ENCODE measurements at regions not wholly inside any gene's neighbourhood (a gene's known extent, or its start where the extent isn't known, plus 50 kb on each side); places are given as distances from the start of the nearest gene placed in this dataset.

DNA sequence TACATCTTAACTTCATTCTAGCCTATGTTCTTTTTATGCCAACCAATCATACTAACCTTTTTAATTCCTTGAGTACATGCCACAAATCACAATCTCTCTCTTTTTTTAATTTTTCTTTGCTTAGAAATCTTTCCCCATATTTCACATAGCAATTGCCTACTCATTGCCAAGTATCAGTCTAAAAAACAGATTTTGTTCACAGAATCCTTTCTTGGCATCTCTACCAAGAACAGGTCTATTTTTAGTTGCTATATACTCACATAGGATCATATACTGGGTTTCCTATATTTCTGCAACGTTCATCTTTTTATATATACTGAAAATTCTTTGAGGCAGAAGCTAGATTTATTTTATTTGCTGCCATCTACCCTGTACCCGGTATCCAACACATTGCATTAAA, 292.1 kb downstream of the GASK1B start:
- no peak for DNase-seq (ENCODE audit: low spot score)

DNA sequence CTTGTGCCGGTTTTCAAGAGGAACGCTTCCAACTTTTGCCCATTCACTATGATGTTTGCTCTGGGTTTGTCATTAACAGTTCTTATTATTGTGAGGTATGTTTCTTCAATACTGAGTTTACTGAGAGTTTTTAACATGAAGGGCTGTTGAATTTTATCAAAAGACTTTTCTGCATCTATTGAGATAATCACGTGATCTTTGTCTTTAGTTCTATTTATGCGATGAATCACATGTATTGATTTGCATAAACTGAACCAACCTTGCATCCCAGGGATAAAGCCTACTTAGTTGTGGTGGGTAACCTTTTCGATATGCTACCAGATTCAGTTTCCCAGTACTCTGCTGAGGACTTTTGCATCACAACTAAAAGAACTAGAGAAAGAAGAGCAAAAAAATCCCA, 318.0 kb downstream of the GASK1B start:
- no peak for DNase-seq (ENCODE audit: low spot score)

DNA sequence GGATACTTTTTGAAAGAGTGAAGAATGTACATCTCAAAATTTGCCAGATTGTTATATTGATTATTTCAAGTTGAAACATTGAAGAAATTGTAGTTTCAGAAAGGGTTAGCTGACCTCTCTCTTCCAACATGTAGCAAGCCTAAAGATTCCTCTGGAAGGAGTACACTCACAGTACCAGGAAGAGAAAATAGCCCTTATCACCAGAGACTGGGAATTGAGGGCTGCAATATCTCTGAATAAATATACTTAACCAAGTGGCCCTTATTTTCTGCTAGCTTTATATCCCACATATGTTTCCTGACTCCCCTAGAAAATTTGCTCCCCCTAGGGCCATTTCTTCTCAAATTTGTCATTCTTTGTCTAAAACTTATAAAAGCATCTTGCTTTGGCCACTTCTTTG, 332.2 kb downstream of the GASK1B start:
- no peak for DNase-seq (ENCODE audit: low spot score)

DNA sequence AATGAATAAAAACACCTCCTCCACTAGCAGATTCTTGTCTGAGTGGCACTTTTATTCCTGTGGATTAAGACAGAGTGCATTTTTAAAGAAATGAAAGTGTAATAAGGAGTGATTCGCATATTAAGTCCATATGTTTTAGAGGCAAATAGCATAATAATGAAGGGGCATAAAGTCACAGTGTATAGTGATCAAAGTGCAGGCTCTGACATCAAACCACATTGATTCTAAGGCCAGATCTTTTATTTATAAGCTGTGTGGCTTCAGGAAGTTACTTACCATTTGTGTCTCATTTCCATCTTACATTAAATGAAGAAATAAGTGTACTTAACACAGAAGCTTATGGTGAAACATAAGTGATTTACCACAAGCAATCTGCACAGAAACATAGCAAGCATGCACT, 332.8 kb downstream of the GASK1B start:
- no peak for DNase-seq (ENCODE audit: low spot score)

GRCh38 chr4:157838366-157838765, 334.5 kb downstream of the GASK1B start:
- DNase-seq (ENCODE audit: low spot score): no peak

GRCh38 chr4:157837071-157837703, 335.6 kb downstream of the GASK1B start:
- no peak for DNase-seq (ENCODE audit: low spot score)

GRCh38 chr4:157832596-157832995, 340.2 kb downstream of the GASK1B start:
- no peak for DNase-seq (ENCODE audit: low spot score)

DNA sequence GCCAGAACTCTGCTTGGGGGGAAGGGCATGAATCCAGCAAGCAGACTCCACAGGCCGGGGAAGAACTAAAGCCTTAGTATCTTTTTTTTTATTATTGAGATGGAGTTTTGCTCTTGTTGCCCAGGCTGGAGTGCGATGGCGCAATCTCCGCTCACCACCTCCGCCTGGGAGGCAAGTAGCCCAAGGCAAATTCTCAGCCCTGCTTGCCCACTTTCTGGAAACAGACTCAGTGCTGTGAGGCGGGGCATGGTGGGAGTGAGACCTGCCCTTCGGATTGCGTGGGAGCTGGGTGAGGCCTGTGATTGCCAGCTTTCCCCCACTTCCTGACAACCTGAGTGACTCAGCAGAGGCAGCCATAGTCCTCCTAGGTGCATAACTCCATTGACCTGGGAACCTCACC, 348.8 kb downstream of the GASK1B start:
- DNase-seq (ENCODE audit: low spot score): no peak

- no peak for DNase-seq (ENCODE audit: low spot score)
Measured at GRCh38 chr4:157821814-157822213, 351.0 kb downstream of the GASK1B start.

DNA sequence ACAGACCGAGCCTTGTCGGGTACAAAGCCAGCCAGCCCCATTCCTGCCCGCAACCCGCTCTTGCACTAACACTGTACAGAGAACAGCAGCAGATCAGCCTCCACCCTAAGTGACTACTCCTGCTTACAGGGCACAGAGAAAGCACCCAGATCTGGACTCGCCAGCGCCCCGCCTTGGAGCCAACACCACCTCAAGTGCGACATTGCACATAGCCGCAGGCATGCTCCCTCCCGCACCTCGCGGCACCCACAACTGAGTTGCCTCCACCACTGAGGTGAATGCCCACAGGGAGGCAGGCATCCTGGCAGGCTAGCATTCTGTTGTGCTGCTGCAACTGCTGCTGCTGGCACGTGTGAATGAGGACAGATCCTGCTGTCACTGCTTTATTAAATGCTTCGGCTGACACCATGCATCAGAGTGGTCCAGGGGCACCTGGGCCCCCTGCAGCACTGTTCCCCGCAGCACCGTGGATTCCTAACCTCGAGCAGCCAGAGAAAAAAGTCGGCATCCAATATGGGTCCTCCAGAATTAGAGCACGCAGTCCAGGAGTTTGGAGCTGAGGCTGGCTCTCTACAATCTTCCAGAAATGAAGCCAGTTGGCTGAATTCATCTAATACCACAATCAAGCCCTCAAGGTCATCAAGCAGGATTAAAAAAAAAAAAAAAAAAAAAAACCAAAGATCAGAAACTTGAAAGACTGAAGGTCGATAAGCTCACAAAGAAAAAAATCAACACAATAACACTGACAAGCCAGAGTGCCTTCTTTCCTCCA, 352.9 kb downstream of the GASK1B start:
- no peak for DNase-seq (ENCODE audit: low spot score)

- no peak for DNase-seq (ENCODE audit: low spot score)
Measured at GRCh38 chr4:157818946-157819692, 353.7 kb downstream of the GASK1B start.

- no peak for DNase-seq (ENCODE audit: low spot score)
Measured at GRCh38 chr4:157810137-157810774, 362.6 kb downstream of the GASK1B start.

GRCh38 chr4:157808796-157809383, 363.9 kb downstream of the GASK1B start:
- DNase-seq (ENCODE audit: low spot score): no peak

- no peak for DNase-seq (ENCODE audit: low spot score)
Measured at GRCh38 chr4:157806184-157806583, 366.6 kb downstream of the GASK1B start.

- DNase-seq (ENCODE audit: low spot score): no peak
Measured at GRCh38 chr4:157804986-157805385, 367.8 kb downstream of the GASK1B start.

DNA sequence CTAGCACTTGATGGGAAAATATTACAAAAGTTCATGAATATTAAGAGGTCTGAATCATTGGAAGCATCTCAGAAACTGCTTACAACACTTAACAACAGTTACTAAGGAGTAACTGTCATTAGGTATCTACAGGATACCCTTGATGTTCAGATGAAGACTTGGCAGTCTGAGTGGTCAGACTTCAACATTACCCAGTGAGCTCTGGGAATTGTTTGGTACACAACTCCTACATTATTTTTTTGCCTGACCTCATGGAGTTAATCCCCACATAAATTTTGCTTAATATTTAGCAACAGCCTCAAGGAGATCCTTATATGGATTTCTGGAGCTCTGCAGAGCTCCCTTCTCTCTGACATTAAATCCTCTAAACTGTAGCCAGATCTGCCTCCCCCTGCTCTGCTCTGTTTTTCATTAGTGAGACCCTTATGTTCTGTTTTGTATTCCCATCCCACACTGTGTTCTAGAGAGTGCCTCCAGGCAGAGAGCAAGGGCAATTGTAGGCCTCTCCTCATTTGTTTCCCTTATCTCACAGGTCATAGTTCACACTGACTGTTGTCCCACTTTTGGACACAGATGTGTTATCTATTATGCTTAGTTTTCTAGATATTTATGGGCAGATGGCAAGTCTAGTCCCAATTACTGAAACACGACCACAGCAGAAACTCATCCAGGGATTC, 368.8 kb downstream of the GASK1B start:
- no peak for DNase-seq (ENCODE audit: low spot score)

GRCh38 chr4:157803421-157803820, 369.4 kb downstream of the GASK1B start:
- no peak for DNase-seq (ENCODE audit: low spot score)

DNA sequence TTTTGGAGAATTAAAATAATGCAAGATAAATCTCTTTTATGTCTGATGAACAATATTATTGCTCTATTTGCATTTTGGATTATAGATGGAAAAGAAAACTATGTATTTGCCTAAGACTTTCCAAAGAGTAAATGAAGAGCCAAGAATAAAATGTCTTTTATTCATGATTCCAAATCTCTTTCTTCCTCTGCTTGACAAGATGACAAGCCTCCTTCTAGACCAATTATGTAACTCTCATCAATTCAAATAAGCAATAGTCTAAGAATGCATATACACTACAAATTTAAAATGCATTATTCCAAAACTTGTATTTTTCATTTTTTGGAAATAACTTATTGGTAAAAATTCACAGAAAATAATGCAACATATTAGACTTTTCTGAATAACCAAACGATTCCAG, 377.3 kb downstream of the GASK1B start:
- DNase-seq (ENCODE audit: low spot score): no peak

GRCh38 chr4:157792716-157793115, 380.1 kb downstream of the GASK1B start:
- no peak for DNase-seq (ENCODE audit: low spot score)

GRCh38 chr4:157791236-157791635, 381.6 kb downstream of the GASK1B start:
- no peak for DNase-seq (ENCODE audit: low spot score)

DNA sequence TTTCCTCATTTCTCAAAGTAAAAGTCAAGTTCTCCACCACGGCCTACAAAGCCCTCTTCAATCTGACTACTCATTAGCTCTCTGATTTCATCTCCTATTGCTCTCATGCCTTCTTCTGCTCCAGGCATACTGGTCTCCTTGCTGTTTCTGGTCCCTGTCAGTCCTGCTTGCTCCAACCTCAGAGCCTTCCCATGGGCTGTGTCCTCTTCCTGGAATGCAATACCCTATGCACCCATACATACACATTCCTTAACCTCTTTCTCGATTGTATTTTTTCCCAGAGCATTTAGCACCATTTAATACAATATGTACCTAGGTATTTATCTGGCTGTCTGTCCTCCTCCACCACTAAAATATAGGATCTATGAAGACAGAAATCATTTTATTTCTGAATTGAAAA, 385.2 kb downstream of the GASK1B start:
- DNase-seq (ENCODE audit: low spot score): no peak

GRCh38 chr4:157781361-157781760, 391.5 kb downstream of the GASK1B start:
- DNase-seq (ENCODE audit: low spot score): no peak
